Liver (tissue), 7 donors: ENCODE measurements at regions not wholly inside any gene's neighbourhood (a gene's known extent, or its start where the extent isn't known, plus 50 kb on each side); places are given as distances from the start of the nearest gene placed in this dataset.

Experiments
- DNase-seq: peaks from one replicate; pipeline ENCODE4 v3.0.0-alpha.2; 2017; ENCODE audit warnings: low spot score
- H3K27ac ChIP-seq, 2 donors: one replicate each; pipeline ENCODE4 v1.7.0; 2013; ENCODE audit warnings: inconsistent platforms in 2 of 2, low read length in 2 of 2, control low read depth in 1 of 2, low read depth in 1 of 2, mild to moderate bottlenecking in 1 of 2
- H3K27me3 ChIP-seq, 4 donors: one replicate each; pipeline versions ENCODE4 v1.6.1 to v1.7.0; 2013; ENCODE audit warnings: low read length in 3 of 4, inconsistent platforms in 1 of 4, mild to moderate bottlenecking in 1 of 4, moderate library complexity in 1 of 4; ENCODE audit not compliant: control insufficient read depth in 4 of 4, insufficient read depth in 4 of 4
- H3K36me3 ChIP-seq, 4 donors: one replicate each; pipeline versions ENCODE4 v1.6.1 to v1.7.0; 2013; ENCODE audit warnings: low read length in 3 of 4, mild to moderate bottlenecking in 3 of 4, low read depth in 1 of 4, moderate library complexity in 1 of 4; ENCODE audit not compliant: control insufficient read depth in 4 of 4, insufficient read depth in 3 of 4
- H3K4me1 ChIP-seq, 4 donors: one replicate each; pipeline versions ENCODE4 v1.6.1 to v1.7.0; 2013; ENCODE audit warnings: low read length in 3 of 4, mild to moderate bottlenecking in 3 of 4, moderate library complexity in 1 of 4; ENCODE audit not compliant: control insufficient read depth in 4 of 4, insufficient read depth in 4 of 4
- H3K4me3 ChIP-seq, 3 donors: one replicate each; pipeline versions ENCODE4 v1.6.1 to v1.7.0; 2013; ENCODE audit warnings: low read length in 3 of 3, control low read depth in 1 of 3, low read depth in 1 of 3, mild to moderate bottlenecking in 1 of 3
- H3K9ac ChIP-seq, 2 donors: one replicate each; pipeline ENCODE4 v1.7.0; 2013; ENCODE audit warnings: low read length in 2 of 2, mild to moderate bottlenecking in 2 of 2, moderate library complexity in 2 of 2, control low read depth in 1 of 2, low read depth in 1 of 2
- H3K9me3 ChIP-seq, 4 donors: one replicate each; pipeline versions ENCODE4 v1.6.1 to v1.7.0; 2013; ENCODE audit warnings: low read length in 3 of 4; ENCODE audit not compliant: control insufficient read depth in 4 of 4
- EGR1 ChIP-seq, 2 donors: IDR thresholded peaks; 2 replicates each; pipeline ENCODE4 v1.6.1; 2016 to 2018; ENCODE audit warnings: antibody characterized with exemption in 2 of 2, low read depth in 2 of 2
- FOXA2 ChIP-seq: IDR thresholded peaks from 2 replicates; pipeline ENCODE4 v1.6.1; 2016; ENCODE audit warnings: antibody characterized with exemption
- HNF4A ChIP-seq, 2 donors: conservative IDR thresholded peaks; 2 replicates each; pipeline ENCODE4 v1.6.1; 2016; ENCODE audit warnings: antibody characterized with exemption in 2 of 2, mild to moderate bottlenecking in 2 of 2
- HNF4G ChIP-seq: IDR thresholded peaks from 2 replicates; pipeline ENCODE4 v1.6.1; 2016; ENCODE audit warnings: antibody characterized with exemption
- JUND ChIP-seq, 2 donors: IDR thresholded peaks; 2 replicates each; pipeline ENCODE4 v1.6.1; 2016; ENCODE audit warnings: antibody characterized with exemption in 2 of 2
- MAX ChIP-seq: IDR thresholded peaks from 2 replicates; pipeline ENCODE4 v1.6.1; 2016; ENCODE audit warnings: antibody characterized with exemption
- NR2F2 ChIP-seq: IDR thresholded peaks from 2 replicates; pipeline ENCODE4 v1.6.1; 2016; ENCODE audit warnings: antibody characterized with exemption
- RAD21 ChIP-seq, 2 donors: IDR thresholded peaks; 2 replicates each; pipeline ENCODE4 v1.6.1; 2016; ENCODE audit warnings: antibody characterized with exemption in 2 of 2, mild to moderate bottlenecking in 2 of 2
- REST ChIP-seq: IDR thresholded peaks from 2 replicates; pipeline ENCODE4 v1.6.1; 2016; ENCODE audit warnings: antibody characterized with exemption, mild to moderate bottlenecking
- RXRA ChIP-seq, 2 donors: IDR thresholded peaks; 2 replicates each; pipeline ENCODE4 v1.6.1; 2017 to 2018; ENCODE audit warnings: antibody characterized with exemption in 2 of 2, mild to moderate bottlenecking in 1 of 2
- SP1 ChIP-seq: IDR thresholded peaks from 2 replicates; pipeline ENCODE4 v1.6.1; 2018; ENCODE audit warnings: antibody characterized with exemption, mild to moderate bottlenecking
- TAF1 ChIP-seq: conservative IDR thresholded peaks from 2 replicates; pipeline ENCODE4 v1.6.1; 2016; ENCODE audit warnings: antibody characterized with exemption, mild to moderate bottlenecking
- WGBS: extraction: QIAGEN DNeasy Blood & Tissue Kit; methylation state at CpG from one replicate; pipeline ENCODE4 v1.1.7; 2013; 5-methylcytosine and 5-hydroxymethylcytosine counted together
- TF ChIP-seq, protein P1 (sequence below): IDR thresholded peaks from 2 replicates; pipeline ENCODE4 v1.6.1; 2016; ENCODE audit warnings: antibody characterized with exemption
- donor health status: healthy.
- donor health status: healthy.
- donor health status: healthy.
- donor health status: healthy.

DNA sequence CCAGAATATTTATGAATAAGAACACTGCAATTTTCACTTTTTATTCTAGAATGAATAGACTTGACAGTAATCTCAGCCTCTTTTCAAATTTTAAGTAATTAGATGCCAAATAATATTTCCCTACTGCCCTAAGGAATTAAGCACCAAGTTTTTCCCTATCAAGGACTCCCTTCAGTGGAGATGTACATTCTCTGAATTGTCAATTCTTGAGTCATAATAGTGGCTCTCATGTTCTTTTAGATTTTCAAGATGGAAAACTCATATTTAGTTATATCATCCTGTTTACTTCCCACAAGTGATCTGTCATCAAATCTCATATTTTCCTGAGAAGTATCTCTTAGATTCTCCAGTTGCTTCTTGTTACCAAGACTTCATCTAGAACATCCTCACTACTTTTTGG, 1248.9 kb upstream of the CHAC2 start:
- TF ChIP-seq RAD21 (IDR thresholded peaks at IDR 0.05): no peak
- TF ChIP-seq RXRA (IDR thresholded peaks at IDR 0.05): no peak
- TF ChIP-seq FOXA2: no peak
- no peak for TF ChIP-seq NR2F2
- TF ChIP-seq HNF4A (conservative IDR thresholded peaks at IDR 0.05): no peak
- no peak for TF ChIP-seq SP1
- no peak for TF ChIP-seq TAF1
- TF ChIP-seq, protein P1, sequence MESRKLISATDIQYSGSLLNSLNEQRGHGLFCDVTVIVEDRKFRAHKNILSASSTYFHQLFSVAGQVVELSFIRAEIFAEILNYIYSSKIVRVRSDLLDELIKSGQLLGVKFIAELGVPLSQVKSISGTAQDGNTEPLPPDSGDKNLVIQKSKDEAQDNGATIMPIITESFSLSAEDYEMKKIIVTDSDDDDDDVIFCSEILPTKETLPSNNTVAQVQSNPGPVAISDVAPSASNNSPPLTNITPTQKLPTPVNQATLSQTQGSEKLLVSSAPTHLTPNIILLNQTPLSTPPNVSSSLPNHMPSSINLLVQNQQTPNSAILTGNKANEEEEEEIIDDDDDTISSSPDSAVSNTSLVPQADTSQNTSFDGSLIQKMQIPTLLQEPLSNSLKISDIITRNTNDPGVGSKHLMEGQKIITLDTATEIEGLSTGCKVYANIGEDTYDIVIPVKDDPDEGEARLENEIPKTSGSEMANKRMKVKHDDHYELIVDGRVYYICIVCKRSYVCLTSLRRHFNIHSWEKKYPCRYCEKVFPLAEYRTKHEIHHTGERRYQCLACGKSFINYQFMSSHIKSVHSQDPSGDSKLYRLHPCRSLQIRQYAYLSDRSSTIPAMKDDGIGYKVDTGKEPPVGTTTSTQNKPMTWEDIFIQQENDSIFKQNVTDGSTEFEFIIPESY: no peak
- no peak for TF ChIP-seq MAX
- TF ChIP-seq REST: no peak
- TF ChIP-seq JUND (IDR thresholded peaks at IDR 0.05): no peak
- TF ChIP-seq HNF4G: no peak
- H3K27me3 ChIP-seq: no peaks in the 10 kb centered on the region
- no peaks in the 10 kb centered on the region for H3K36me3 ChIP-seq
- H3K4me3 ChIP-seq: no peak overlapping the region
- H3K4me1 ChIP-seq: no peaks in the 10 kb centered on the region
- H3K27ac ChIP-seq: no peak overlapping the region
- DNase-seq: no peak
- no peaks in the 10 kb centered on the region for H3K9me3 ChIP-seq
- no peak overlapping the region for H3K9ac ChIP-seq

- DNase-seq: no peak
- Histone ChIP-seq H3K27me3 (no peaks in the 10 kb centered on the region), H3K27ac (no peak overlapping the region), H3K4me1 (no peaks in the 10 kb centered on the region), H3K36me3 (no peaks in the 10 kb centered on the region), H3K4me3 (no peak overlapping the region), H3K9me3 (no peaks in the 10 kb centered on the region), H3K9ac (no peak overlapping the region)
- TF ChIP-seq RXRA (IDR thresholded peaks at IDR 0.05): no peak
- no peak for TF ChIP-seq RAD21 (IDR thresholded peaks at IDR 0.05)
- TF ChIP-seq SP1: no peak
- no peak for TF ChIP-seq HNF4A (conservative IDR thresholded peaks at IDR 0.05)
- TF ChIP-seq MAX: no peak
- no peak for TF ChIP-seq EGR1 (IDR thresholded peaks at IDR 0.05; ENCODE audit: low read depth in 2 of 2)
- TF ChIP-seq REST: no peak
- WGBS: 88% methylated on average over 5 of the region's 5 CpGs
These were observed 1254.8 kb upstream of the CHAC2 start for GRCh38 chr2:52512760-52513159.
